ENCODE measurements at regions not wholly inside any gene's neighbourhood (a gene's known extent, or its start where the extent isn't known, plus 50 kb on each side); places are given as distances from the start of the nearest gene placed in this dataset.

DNA sequence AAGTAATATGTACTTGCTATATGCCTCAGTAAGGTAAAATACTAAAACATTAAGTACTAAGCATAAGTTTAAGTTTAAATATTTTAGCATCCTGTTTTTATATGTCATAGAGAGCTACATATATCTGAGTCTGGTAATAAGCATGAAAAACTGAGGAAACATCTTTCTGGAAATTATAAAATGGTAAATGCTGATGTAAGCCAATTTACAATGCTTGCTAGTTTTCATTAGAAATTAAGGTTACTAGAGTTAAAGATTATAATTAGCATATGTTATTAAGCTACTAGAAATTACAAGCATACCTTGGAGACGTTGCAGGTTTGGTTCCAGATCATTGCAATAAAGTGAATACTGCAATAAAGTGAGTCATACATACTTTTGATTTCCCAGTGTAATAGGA, 477.0 kb upstream of the LRRC7 start:
- TF ChIP-seq, protein P1, sequence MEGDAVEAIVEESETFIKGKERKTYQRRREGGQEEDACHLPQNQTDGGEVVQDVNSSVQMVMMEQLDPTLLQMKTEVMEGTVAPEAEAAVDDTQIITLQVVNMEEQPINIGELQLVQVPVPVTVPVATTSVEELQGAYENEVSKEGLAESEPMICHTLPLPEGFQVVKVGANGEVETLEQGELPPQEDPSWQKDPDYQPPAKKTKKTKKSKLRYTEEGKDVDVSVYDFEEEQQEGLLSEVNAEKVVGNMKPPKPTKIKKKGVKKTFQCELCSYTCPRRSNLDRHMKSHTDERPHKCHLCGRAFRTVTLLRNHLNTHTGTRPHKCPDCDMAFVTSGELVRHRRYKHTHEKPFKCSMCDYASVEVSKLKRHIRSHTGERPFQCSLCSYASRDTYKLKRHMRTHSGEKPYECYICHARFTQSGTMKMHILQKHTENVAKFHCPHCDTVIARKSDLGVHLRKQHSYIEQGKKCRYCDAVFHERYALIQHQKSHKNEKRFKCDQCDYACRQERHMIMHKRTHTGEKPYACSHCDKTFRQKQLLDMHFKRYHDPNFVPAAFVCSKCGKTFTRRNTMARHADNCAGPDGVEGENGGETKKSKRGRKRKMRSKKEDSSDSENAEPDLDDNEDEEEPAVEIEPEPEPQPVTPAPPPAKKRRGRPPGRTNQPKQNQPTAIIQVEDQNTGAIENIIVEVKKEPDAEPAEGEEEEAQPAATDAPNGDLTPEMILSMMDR (IDR thresholded peaks at IDR 0.05; ENCODE audit: low read length), result no peak
- TF ChIP-seq EZH2 (IDR thresholded peaks at IDR 0.05; ENCODE audit: borderline replicate concordance, low read length), result no peak
